B cell (primary cell): ENCODE measurements at regions not wholly inside any gene's neighbourhood (a gene's known extent, or its start where the extent isn't known, plus 50 kb on each side); places are given as distances from the start of the nearest gene placed in this dataset.
"Not testable (repeated sequence)": the region's sequence is repeated elsewhere in the genome, so short reads cannot be mapped to it uniquely, and the experiment has no call there.

Source experiments
- ATAC-seq: fragments of 200-7000 bp; cut with Tn5 transposase; one replicate; pipeline ENCODE4 v1.10.0; 2021; ENCODE audit warnings: low read depth, mild to moderate bottlenecking, moderate number of reproducible peaks, moderate library complexity
- CTCF ChIA-PET: fragments of 350-600 bp; sonication (Branson Sonifier 250); formaldehyde crosslinking; loops from one replicate; lab custom pipeline; 2021; ENCODE audit warnings: antibody characterized with exemption, inconsistent platforms; lab: Charles Lee
- POLR2A ChIA-PET: fragments of 350-600 bp; sonication (Branson Sonifier 250); formaldehyde crosslinking; loops from one replicate; lab custom pipeline; 2021; ENCODE audit warnings: antibody characterized with exemption; lab: Charles Lee
- DNase-seq: peaks from one replicate; pipeline ENCODE4 v3.0.0; 2013
- H2AFZ ChIP-seq: 2 replicates; pipeline ENCODE4 v1.6.1; 2012; ENCODE audit warnings: mild to moderate bottlenecking, low read depth, low read length; ENCODE audit not compliant: insufficient read depth, poor library complexity, severe bottlenecking
- H3K27ac ChIP-seq, 2 donors: 1 replicate in 1 of 2; 2 replicates in 1 of 2; pipeline ENCODE4 v1.5.1; 2012 to 2013; ENCODE audit warnings: low read length in 2 of 2, mild to moderate bottlenecking in 2 of 2, moderate library complexity in 1 of 2
- H3K27me3 ChIP-seq, 4 experiments: fragments of 200-600 bp in 1 of 4; sonication (generic) in 1 of 4; replicated peaks in 1 of 4; 1 replicate in 2 of 4; 2 replicates in 2 of 4; pipeline versions ENCODE4 v1.6.1 to v1.7.0; 2013 to 2016; ENCODE audit warnings: low read length in 3 of 4, mild to moderate bottlenecking in 2 of 4, mixed read lengths in 1 of 4, moderate library complexity in 1 of 4; ENCODE audit not compliant: insufficient read depth in 4 of 4, control insufficient read depth in 3 of 4; ENCODE audit errors: control extremely low read depth in 1 of 4
- H3K36me3 ChIP-seq, 2 experiments: replicated peaks in 1 of 2; 1 replicate in 1 of 2; 2 replicates in 1 of 2; pipeline versions ENCODE4 v1.6.1 to v1.7.1; 2013; ENCODE audit warnings: low read length in 1 of 2; ENCODE audit not compliant: insufficient read depth in 2 of 2, control insufficient read depth in 1 of 2; ENCODE audit errors: control extremely low read depth in 1 of 2, extremely low read depth in 1 of 2
- H3K4me1 ChIP-seq, 2 donors: fragments of 200-600 bp in 1 of 2; sonication (generic) in 1 of 2; 1 replicate in 1 of 2; 2 replicates in 1 of 2; pipeline versions ENCODE4 v1.5.1 to v1.6.1; 2013 to 2017; ENCODE audit warnings: low read length in 2 of 2; ENCODE audit not compliant: control insufficient read depth in 2 of 2, insufficient read depth in 2 of 2
- H3K4me2 ChIP-seq: replicated peaks from 2 replicates; pipeline ENCODE3; 2012; ENCODE audit warnings: mild to moderate bottlenecking, low read depth, low read length; ENCODE audit not compliant: poor library complexity, severe bottlenecking
- H3K4me3 ChIP-seq, 5 experiments: fragments of 200-600 bp in 1 of 5; sonication (generic) in 1 of 5; 1 replicate in 3 of 5; 2 replicates in 2 of 5; pipeline versions ENCODE4 v1.5.1 to v1.7.0; 2011 to 2016; ENCODE audit warnings: low read length in 4 of 5, mild to moderate bottlenecking in 4 of 5, low read depth in 2 of 5, control low read depth in 1 of 5, moderate library complexity in 1 of 5; ENCODE audit not compliant: insufficient read depth in 1 of 5; ENCODE audit errors: control extremely low read depth in 1 of 5, extremely low read depth in 1 of 5
- H3K79me2 ChIP-seq: fragments of 200-600 bp; sonication (generic); one replicate; pipeline ENCODE4 v1.6.0; 2016; ENCODE audit warnings: low read length; ENCODE audit not compliant: control insufficient read depth, insufficient read depth
- H3K9ac ChIP-seq: fragments of 200-600 bp; sonication (generic); 2 replicates; pipeline ENCODE4 v1.6.1; 2017; ENCODE audit warnings: mild to moderate bottlenecking, low read length, moderate library complexity
- H3K9me3 ChIP-seq, 3 donors: one replicate each; pipeline versions ENCODE4 v1.6.1 to v1.7.1; 2013; ENCODE audit warnings: low read length in 2 of 3; ENCODE audit not compliant: control insufficient read depth in 2 of 3, insufficient read depth in 1 of 3; ENCODE audit errors: control extremely low read depth in 1 of 3
- H4K20me1 ChIP-seq: 2 replicates; pipeline ENCODE4 v1.6.0; 2012; ENCODE audit warnings: mild to moderate bottlenecking, low read length; ENCODE audit not compliant: insufficient read depth, control insufficient read depth, poor library complexity, severe bottlenecking
- H3K27ac Mint-ChIP-seq: one replicate; pipeline ENCODE4 v1.8.0; 2021; ENCODE audit warnings: mixed read lengths
- H3K27me3 Mint-ChIP-seq: one replicate; pipeline ENCODE4 v1.8.0; 2021; ENCODE audit warnings: mixed read lengths
- H3K4me1 Mint-ChIP-seq: one replicate; pipeline ENCODE4 v1.8.0; 2021; ENCODE audit warnings: mixed read lengths
- H3K4me3 Mint-ChIP-seq: one replicate; pipeline ENCODE4 v1.8.0; 2021; ENCODE audit warnings: mixed read lengths
- H3K9me3 Mint-ChIP-seq: one replicate; pipeline ENCODE4 v1.8.0; 2022; ENCODE audit warnings: mixed read lengths; ENCODE audit not compliant: insufficient read depth
- EZH2 ChIP-seq: IDR thresholded peaks from 2 replicates; pipeline ENCODE4 v1.6.1; 2012; ENCODE audit warnings: borderline replicate concordance, low read depth, mild to moderate bottlenecking, moderate library complexity, low read length; ENCODE audit not compliant: insufficient read depth, poor library complexity, severe bottlenecking
- WGBS: methylation state at CpG from one replicate; pipeline ENCODE4 v1.1.5; 2013; ENCODE audit warnings: missing lambda C conversion rate; ENCODE audit not compliant: insufficient coverage; 5-methylcytosine and 5-hydroxymethylcytosine counted together
- intact Hi-C: fragments of 100-400 bp; cut with micrococcal nuclease; formaldehyde crosslinking; loops from one replicate; pipeline ENCODE4 v1.10.0; 2022
- TF ChIP-seq, protein P1 (sequence below): fragments of 200-600 bp; IDR thresholded peaks from one replicate; pipeline ENCODE4 v1.8.0; 2022; ENCODE audit warnings: antibody characterized with exemption, mild to moderate bottlenecking

- ATAC-seq (no peak), DNase-seq (no peak)
- Mint-ChIP-seq H3K9me3 (peaks cover 3% of the 10 kb centered on the region), H3K27me3 (no peaks in the 10 kb centered on the region), H3K27ac (no peak overlapping the region), H3K4me3 (no peak overlapping the region), H3K4me1 (no peaks in the 10 kb centered on the region)
- POLR2A ChIA-PET = no interaction called here
- TF ChIP-seq EZH2 = no peak
- TF ChIP-seq, protein P1, sequence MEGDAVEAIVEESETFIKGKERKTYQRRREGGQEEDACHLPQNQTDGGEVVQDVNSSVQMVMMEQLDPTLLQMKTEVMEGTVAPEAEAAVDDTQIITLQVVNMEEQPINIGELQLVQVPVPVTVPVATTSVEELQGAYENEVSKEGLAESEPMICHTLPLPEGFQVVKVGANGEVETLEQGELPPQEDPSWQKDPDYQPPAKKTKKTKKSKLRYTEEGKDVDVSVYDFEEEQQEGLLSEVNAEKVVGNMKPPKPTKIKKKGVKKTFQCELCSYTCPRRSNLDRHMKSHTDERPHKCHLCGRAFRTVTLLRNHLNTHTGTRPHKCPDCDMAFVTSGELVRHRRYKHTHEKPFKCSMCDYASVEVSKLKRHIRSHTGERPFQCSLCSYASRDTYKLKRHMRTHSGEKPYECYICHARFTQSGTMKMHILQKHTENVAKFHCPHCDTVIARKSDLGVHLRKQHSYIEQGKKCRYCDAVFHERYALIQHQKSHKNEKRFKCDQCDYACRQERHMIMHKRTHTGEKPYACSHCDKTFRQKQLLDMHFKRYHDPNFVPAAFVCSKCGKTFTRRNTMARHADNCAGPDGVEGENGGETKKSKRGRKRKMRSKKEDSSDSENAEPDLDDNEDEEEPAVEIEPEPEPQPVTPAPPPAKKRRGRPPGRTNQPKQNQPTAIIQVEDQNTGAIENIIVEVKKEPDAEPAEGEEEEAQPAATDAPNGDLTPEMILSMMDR = no peak
- H3K79me2 ChIP-seq = no peaks in the 10 kb centered on the region
- H3K27me3 ChIP-seq = no peaks in the 10 kb centered on the region
- no peak overlapping the region for H3K27ac ChIP-seq
- H3K4me2 ChIP-seq = no peak overlapping the region
- H3K9ac ChIP-seq = no peak overlapping the region
- no peak overlapping the region for H3K4me3 ChIP-seq
- CTCF ChIA-PET = no interaction called here
- H4K20me1 ChIP-seq = no peaks in the 10 kb centered on the region
- no peak overlapping the region for H2AFZ ChIP-seq
- no peaks in the 10 kb centered on the region for H3K36me3 ChIP-seq
- H3K4me1 ChIP-seq = no peaks in the 10 kb centered on the region
- no CpG with 5 or more reads among the region's 1 CpG for WGBS
- intact Hi-C loops = no loop called here
- no peaks in the 10 kb centered on the region for H3K9me3 ChIP-seq
Measured at GRCh38 chr7:123265853-123266252, 66.1 kb upstream of the SLC13A1 start.

DNA sequence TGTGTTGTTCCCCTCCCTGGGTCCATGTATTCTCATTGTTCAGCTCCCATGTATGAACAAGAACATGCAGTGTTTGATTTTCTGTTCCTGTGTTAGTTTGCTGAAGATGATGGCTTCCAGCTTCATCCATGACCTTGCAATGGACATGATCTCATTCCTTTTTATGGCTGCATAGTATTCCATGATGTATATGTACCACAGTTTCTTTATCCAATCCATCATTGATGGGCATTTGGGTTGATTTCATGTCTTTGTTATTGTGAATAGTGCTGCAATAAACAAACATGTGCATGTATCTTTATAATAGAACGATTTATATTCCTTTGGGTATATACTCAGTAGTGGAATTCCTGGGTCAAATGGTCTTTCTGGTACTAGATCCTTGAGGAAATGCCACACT lies 65.1 kb upstream of the SLC13A1 start:
- H3K9me3 Mint-ChIP-seq, CTCF ChIA-PET, H2AFZ ChIP-seq, H3K36me3 ChIP-seq, intact Hi-C loops, H3K4me1 Mint-ChIP-seq, H3K4me3 Mint-ChIP-seq, H3K27me3 Mint-ChIP-seq, H3K9me3 ChIP-seq, H3K4me3 ChIP-seq, H3K27ac Mint-ChIP-seq, H3K27me3 ChIP-seq, H3K4me1 ChIP-seq, H4K20me1 ChIP-seq, H3K4me2 ChIP-seq, H3K79me2 ChIP-seq, H3K9ac ChIP-seq, H3K27ac ChIP-seq, ATAC-seq, DNase-seq, POLR2A ChIA-PET: not testable (repeated sequence)
- no CpG with 5 or more reads among the region's 1 CpG for WGBS
